Lower leg skin (tissue), 4 donors: ENCODE measurements at regions not wholly inside any gene's neighbourhood (a gene's known extent, or its start where the extent isn't known, plus 50 kb on each side); places are given as distances from the start of the nearest gene placed in this dataset.

Source experiments
- DNase-seq, 2 donors: peaks; one replicate each; pipeline ENCODE4 v3.0.0-alpha.2; 2019; ENCODE audit warnings: low spot score in 2 of 2
- H3K4me3 ChIP-seq: fragments of 200-600 bp; sonication (generic); 2 replicates; pipeline ENCODE4 v1.5.1; 2017; ENCODE audit warnings: mild to moderate bottlenecking, low read depth; ENCODE audit not compliant: poor library complexity, severe bottlenecking
- CTCF ChIP-seq, 3 donors: fragments of 450-650 bp; IDR thresholded peaks; one replicate each; pipeline ENCODE4 v1.5.1; 2016; ENCODE audit warnings: antibody characterized with exemption in 3 of 3, mild to moderate bottlenecking in 3 of 3, moderate library complexity in 2 of 3
- POLR2A ChIP-seq, 2 donors: fragments of 450-650 bp; IDR thresholded peaks; one replicate each; pipeline ENCODE4 v1.6.1; 2016 to 2017; ENCODE audit warnings: antibody characterized with exemption in 2 of 2, mild to moderate bottlenecking in 1 of 2, moderate library complexity in 1 of 2
- whole genome bisulfite sequencing, 2 donors: methylation state at CpG; one replicate each; pipeline ENCODE4 v1.1.5; 2018; 5-methylcytosine and 5-hydroxymethylcytosine counted together
- intact Hi-C: fragments of 100-400 bp; cut with DNase I; formaldehyde crosslinking; loops from one replicate; pipeline ENCODE4 v1.15.0; 2023; ENCODE audit warnings: low total_unique reads

- no peak overlapping the region for H3K4me3 ChIP-seq
- intact Hi-C loops = loop anchor here (10.0 kb wide), 1 partner anchor 357 kb away; no protein-coding TSS in a partner anchor
- WGBS, 2 donors = 45 to 48% methylated on average over 3 of the region's 3 CpGs
- DNase-seq = no peak
- TF ChIP-seq POLR2A (IDR thresholded peaks at IDR 0.05) = no peak
- TF ChIP-seq CTCF (IDR thresholded peaks at IDR 0.05) = no peak
These were observed 67.2 kb upstream of the OLFM4 start for GRCh38 chr13:52961256-52961910.

- 46 to 53% methylated on average over 4 of the region's 4 CpGs for WGBS, 2 donors
- no peak for TF ChIP-seq POLR2A (IDR thresholded peaks at IDR 0.05)
- H3K4me3 ChIP-seq = no peak overlapping the region
- DNase-seq = no peak
- intact Hi-C loops = no loop called here
These were observed 73.1 kb upstream of the OLFM4 start for GRCh38 chr13:52955472-52955874.

GRCh38 chr13:52954838-52955237 lies 73.8 kb upstream of the OLFM4 start:
- no peak for DNase-seq
- H3K4me3 ChIP-seq = no peak overlapping the region
- TF ChIP-seq POLR2A (IDR thresholded peaks at IDR 0.05) = no peak
- TF ChIP-seq CTCF (IDR thresholded peaks at IDR 0.05) = no peak
- WGBS, 2 donors = 61 to 87% methylated on average over 2 of the region's 2 CpGs
- intact Hi-C loops = no loop called here

- 75 to 78% methylated on average over 6 of the region's 6 CpGs for WGBS, 2 donors
These were observed 78.1 kb upstream of the OLFM4 start for GRCh38 chr13:52950436-52950956.

GRCh38 chr13:52949742-52950141 lies 78.9 kb upstream of the OLFM4 start:
- 53 to 55% methylated on average over 6 of the region's 6 CpGs for WGBS, 2 donors
- DNase-seq = no peak
- intact Hi-C loops = no loop called here

More at GRCh38 chr13:52950436-52950956, 78.1 kb upstream of the OLFM4 start:
- intact Hi-C loops = no loop called here
- DNase-seq = no peak
- no peak overlapping the region for H3K4me3 ChIP-seq
- TF ChIP-seq CTCF (IDR thresholded peaks at IDR 0.05) (no peak), POLR2A (IDR thresholded peaks at IDR 0.05) (no peak)

GRCh38 chr13:52949044-52949443 lies 79.6 kb upstream of the OLFM4 start:
- 73 to 81% methylated on average over 1 of the region's 1 CpG for WGBS, 2 donors

More at GRCh38 chr13:52949742-52950141, 78.9 kb upstream of the OLFM4 start:
- TF ChIP-seq CTCF (IDR thresholded peaks at IDR 0.05) (no peak), POLR2A (IDR thresholded peaks at IDR 0.05) (no peak)
- no peak overlapping the region for H3K4me3 ChIP-seq

More at GRCh38 chr13:52949044-52949443, 79.6 kb upstream of the OLFM4 start:
- no peak for DNase-seq
- H3K4me3 ChIP-seq = no peak overlapping the region
- intact Hi-C loops = no loop called here
- TF ChIP-seq CTCF (IDR thresholded peaks at IDR 0.05) = no peak
- TF ChIP-seq POLR2A (IDR thresholded peaks at IDR 0.05) = no peak
